Eye (tissue), 1 donor: ENCODE measurements at regions not wholly inside any gene's neighbourhood (a gene's known extent, or its start where the extent isn't known, plus 50 kb on each side); places are given as distances from the start of the nearest gene placed in this dataset.
"Not testable (repeated sequence)": the region's sequence is repeated elsewhere in the genome, so short reads cannot be mapped to it uniquely, and the experiment has no call there.

Source experiments
- DNase-seq: peaks from one replicate; pipeline ENCODE4 v3.0.0-alpha.2; 2015

DNA sequence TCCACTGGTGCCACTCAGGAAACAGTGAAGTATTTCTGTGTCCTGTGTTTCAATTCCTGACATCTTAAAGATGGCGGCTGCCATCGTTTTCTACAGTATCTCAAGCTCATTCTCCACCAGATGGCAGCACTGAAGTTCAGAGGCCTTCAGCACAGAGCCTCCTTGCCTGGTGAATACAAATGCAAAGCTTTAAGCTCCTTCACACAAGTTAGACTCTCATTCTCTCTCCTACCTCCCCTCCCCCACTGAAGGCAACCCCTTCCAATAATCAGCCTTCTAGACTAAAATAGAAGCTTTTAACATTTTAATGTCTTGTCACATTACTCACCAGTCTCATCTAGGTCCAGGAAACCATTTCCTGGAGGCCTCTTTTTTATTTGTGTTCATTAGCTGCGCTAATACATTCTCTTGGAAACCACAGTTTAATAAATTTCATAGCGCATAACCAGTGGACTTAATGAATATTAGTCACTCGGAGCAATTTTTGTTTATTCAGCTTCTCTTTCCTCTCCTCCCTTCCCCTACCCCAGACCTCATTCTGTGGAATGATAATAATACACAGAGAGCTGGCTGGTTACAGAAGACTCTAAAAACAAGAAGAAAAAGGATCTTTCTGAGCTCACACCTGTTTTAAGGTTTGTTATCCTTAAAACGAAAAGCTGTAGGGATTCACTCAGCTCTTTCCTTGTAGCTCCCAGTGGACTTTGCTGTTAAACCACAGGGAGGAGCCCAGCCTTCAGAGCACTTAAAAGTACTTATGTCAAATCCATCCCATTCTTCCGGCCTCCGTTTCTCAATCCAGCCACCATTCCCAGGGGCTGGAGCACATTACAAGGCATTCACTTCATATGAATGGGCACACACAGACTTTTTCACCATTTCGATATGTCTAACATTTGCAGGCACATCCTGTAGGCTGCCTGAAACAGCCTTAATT is 384.9 kb downstream of the HLX start:
- DNase-seq = peak; percentile 84

- no peak for DNase-seq
Measured at GRCh38 chr1:221264848-221265247, 385.6 kb downstream of the HLX start.

DNA sequence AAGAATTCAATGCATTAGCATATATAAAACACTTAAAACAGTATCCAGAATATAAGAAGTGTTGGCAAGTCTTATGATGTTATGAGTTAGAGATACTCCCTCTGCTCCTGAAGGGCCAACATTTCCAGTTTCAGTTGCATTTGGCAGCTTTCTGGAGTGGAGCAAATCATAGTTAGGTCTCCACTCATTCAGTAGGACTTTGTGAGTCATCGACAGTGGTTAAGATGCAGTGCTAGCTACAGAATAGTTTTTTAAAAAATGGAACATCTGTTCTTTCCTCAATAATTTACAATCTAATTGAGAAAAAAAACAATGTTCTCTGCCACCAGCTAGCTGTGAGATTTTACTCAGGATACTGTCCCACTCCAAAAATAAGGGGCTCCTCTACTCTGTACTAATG is 389.1 kb downstream of the HLX start:
- no peak for DNase-seq

DNA sequence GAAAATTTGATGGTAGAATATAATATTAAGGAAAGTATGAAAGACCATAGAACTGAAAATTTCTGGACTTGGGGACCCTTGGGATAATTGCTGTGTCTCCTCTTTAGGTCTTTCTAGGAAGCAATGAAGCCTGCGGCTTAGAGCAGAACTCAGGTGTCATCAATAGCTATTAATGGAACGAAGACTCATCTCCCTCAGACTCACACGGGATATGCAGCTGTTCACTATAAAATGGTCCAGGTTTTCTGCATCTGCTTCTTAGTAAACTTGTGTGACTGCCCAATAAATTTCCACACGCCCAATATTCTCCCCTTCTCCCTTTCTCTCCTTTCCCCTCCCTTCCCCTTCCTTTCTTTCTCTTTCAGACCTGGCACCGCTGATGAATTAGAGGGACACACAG is 392.5 kb downstream of the HLX start:
- DNase-seq = no peak

DNA sequence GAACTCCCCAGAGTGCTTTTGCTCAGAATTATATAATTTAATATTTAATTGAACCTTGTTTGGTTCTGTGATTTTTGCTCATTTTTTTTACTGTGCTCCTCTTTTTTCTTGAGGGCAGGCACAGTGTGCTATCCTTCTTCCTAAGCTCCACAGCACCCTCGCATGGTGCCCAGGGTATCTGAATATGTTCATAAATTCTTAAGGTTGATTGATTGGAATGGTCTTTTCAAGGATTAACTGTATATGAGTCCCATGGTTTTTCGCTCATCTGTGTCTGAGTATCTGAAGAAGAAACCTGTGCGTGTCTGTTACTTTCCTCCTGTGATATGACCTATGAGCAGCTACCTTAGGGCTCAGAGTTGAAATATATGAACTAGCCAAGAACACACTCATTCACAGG is 393.7 kb downstream of the HLX start:
- DNase-seq = no peak

GRCh38 chr1:221274373-221274772 is 395.1 kb downstream of the HLX start:
- DNase-seq = peak; percentile 77

GRCh38 chr1:221276896-221277409 is 397.7 kb downstream of the HLX start:
- no peak for DNase-seq

DNA sequence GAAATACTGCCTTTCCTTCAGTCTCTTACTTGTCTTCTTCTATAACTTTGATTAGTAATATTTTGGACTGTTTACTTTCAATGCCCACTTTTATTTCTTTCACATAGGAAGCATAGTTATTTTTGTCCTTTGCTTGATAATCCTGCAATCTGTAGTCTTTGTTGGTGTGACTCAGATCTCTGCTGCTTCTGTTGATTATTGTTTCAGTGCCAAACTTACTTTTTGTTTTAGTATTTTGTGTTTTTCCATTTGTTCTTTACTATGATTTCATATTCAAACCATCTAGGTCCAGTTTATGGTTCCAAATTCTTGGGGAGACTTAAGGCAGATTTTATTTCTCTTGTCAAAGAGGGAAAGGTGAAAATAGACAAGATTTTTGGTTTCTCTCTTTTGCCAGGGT is 399.9 kb downstream of the HLX start:
- DNase-seq = no peak

- peak; percentile 17 for DNase-seq
Measured at GRCh38 chr1:221283532-221283931, 404.3 kb downstream of the HLX start.

DNA sequence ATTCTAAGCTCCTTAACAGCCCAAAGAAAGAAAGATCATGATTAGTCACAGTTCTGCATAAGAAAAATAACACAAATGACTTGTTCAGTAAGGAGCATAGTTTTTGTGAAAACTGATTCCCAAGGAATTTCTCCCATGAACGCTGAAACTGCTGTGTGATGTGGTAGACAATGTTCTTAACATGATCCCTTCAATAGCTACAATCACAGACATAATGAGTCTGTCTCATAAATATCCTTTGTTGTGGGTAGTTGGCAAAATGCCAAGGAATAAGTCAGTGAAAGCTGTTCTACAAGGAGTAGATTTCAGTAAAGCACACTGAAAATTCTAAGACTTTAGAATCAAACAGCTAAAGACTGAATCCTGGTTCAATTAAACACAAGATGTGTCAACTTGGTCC is 404.8 kb downstream of the HLX start:
- peak; percentile 81 for DNase-seq

DNA sequence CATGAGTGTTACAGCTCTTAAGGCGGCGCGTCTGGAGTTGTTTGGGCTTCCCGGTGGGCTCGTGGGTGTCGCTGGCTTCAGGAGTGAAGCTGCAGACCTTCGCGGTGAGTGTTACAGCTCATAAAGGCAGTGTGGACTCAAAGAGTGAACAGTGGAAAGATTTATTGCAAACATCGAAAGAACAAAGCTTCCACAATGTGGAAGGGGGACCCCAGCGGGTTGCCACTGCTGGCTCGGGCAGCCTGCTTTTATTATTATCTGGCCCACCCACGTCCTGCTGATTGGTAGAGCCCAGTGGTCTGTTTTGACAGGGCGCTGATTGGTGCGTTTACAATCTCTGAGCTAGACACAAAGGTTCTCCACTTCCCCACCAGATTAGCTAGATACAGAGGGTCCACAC is 405.7 kb downstream of the HLX start:
- not testable (repeated sequence) for DNase-seq

DNA sequence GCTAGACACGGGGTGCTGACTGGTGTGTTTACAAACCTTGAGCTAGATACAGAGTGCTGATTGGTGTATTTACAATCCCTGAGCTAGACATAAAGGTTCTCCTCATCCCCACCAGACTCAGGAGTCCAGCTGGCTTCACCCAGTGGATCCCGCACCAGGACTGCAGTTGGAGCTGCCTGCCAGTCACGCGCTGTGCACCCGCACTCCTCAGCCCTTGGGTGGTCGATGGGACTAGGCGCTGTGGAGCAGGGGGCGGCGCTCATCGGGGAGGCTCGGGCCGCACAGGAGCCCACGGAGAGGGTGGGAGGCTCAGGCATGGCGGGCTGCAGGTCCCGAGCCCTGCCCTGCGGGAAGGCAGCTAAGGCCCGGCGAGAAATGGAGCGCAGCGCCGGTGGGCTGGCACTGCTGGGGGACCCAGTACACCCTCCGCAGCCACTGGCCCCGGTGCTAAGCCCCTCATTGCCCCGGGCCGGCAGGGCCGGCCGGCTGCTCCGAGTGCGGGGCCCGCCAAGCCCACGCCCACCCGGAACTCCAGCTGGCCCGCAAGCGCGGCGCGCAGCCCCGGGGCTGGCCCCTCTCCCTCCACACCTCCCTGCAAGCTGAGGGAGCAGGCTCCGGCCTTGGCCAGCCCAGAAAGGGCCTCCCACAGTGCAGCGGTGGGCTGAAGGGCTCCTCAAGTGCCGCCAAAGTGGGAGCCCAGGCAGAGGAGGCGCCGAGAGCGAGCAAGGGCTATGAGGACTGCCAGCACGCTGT is 406.4 kb downstream of the HLX start:
- not testable (repeated sequence) for DNase-seq

GRCh38 chr1:221286399-221286798 is 407.2 kb downstream of the HLX start:
- peak; percentile 18 for DNase-seq

DNA sequence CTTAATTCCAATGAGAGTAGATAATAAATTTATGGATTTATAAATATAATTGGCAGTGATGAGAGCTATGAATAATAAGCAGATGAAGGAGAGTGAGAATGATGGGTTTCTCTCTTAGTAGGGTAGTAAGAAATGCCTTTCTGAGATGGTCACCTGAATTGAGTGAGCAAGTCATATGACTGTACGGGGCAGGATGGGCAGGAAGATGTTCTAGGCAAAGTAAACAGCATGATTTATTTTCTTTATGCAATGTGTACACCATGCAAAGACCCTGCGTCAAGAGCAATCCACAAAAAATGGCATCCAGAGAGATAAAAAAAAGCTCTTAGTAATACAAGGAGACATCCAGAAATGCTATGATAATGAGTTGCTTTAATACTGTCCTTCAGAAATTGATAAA is 409.9 kb downstream of the HLX start:
- no peak for DNase-seq

DNA sequence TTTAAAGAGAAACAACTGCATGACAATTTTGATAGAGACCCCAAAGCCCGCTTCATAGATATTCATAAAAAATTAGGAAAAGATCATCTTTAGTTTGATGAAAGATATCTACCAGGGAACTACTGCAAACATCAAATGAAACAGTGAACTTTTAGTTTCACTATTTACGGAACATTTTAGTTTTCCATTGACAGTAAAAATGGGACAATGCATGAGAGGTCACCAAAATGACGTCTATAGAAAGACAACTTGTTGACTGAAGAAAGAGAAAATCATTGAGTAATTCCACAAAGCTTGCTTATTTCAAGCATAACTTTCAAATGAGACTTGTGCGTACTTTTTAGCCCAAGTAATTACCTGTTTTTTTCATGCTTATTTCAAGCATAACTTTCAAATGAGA is 411.4 kb downstream of the HLX start:
- no peak for DNase-seq

DNA sequence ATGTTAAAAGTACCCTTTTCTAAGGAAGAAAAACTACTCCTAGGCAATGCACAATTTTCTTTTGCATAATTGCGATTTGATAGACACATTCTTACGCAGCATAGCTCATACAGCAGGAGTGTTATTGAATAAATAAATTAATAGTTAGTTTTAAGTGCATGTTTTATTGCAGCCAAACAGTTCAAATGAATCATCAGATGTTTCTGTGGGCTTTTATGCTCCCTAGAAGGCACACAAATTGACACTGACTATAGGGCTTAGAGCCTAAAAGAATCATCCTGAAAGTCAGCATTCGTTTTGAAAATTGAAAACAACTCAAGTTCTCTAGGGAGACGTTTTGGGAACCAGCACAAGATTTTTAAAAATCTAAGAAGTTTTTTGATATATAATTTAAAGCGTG is 411.9 kb downstream of the HLX start:
- DNase-seq = no peak

- DNase-seq = no peak
Measured at GRCh38 chr1:221292652-221293051, 413.4 kb downstream of the HLX start.

- DNase-seq = no peak
Measured at GRCh38 chr1:221294242-221294641, 415.0 kb downstream of the HLX start.

- DNase-seq = no peak
Measured at GRCh38 chr1:221302357-221302756, 423.1 kb downstream of the HLX start.

- no peak for DNase-seq
Measured at GRCh38 chr1:221302810-221303209, 423.6 kb downstream of the HLX start.

GRCh38 chr1:221303623-221304022 is 424.4 kb downstream of the HLX start:
- DNase-seq = no peak

DNA sequence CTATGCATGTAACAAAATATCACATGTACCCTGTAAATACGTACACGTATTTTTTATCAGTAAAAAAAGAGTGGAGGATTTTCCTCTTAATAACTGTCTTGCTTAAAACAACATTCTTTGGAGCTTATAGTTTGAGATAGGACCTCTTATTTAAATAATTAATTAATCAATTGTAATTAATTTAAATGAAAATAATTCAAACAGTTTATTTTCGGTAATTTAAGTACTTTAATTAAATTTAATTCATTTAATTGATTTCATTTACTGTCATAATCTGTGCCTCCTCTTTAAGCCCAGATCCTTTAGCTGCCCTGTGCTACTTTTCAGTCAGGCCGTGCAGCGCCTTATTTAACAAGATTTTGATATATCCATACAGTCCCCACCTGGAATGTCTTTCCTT is 427.0 kb downstream of the HLX start:
- no peak for DNase-seq

DNA sequence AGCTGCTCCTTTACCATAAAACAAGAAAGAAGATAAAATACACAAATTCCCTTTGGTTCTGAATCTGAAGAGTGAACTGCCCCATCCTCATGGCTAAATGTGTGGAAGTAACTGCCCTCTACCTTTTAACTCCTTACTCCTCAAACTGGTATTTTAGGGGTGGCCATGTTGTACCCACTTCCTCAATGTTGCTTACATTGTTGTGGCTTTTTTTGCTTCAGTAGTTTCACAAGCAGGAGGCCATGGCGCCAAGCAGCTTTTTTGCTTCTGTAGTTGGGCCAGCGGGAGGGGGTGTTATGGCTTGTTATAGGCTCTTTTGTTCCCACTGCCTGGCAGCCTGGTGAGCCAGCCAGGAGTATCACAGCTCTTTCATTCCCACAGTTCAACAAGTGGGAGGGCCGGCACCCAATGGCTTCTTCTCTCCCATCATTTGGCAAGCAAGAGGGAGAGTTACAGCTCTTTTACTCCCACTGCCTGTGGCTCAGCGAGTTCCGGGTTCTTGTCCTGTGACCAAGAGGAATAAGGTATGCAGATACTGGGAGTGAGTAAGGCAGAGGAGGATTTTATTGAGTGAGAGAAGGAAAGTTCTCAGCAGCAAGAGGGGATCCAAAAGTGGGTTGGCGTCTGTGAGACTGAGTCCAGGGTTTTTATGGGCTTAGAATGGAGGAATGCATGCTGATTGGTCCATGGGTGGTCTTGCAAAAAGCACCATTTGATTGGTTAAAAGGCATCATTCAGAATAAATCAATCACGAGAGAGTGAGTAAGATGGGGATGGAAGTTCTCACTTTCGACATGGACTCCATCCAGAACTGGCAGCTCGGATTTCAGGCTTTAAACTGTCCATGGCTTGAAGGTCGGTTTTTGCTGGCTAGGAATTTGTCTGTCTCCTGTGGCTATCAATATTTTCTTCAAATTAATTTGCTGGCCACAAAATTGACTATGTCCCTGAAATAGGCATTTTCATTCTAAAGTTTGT is 429.6 kb downstream of the HLX start:
- DNase-seq = no peak
